ENCODE measurements at regions not wholly inside any gene's neighbourhood (a gene's known extent, or its start where the extent isn't known, plus 50 kb on each side); places are given as distances from the start of the nearest gene placed in this dataset.

DNA sequence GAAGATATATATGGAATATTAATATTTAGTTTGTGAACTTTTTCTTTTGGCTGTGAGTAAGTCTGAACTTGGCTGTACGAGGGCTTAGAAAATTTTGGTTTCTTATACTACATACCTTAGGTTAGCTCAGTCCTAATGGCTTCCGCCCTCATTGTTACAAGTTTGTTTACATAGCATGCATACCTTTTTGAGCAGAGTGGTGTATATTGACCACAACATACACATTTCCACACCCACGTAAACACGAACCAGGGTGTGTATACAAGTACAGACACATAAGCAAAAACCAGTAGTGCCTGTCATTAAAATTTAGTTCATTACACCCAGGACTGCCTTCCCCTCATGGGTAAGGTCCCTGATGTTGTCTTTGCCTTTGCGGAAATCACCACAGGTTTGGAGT, 230.2 kb upstream of the RGS6 start:
- TF ChIP-seq CTCF (IDR thresholded peaks at IDR 0.05) (no peak), POLR2A (IDR thresholded peaks at IDR 0.05) (no peak)

Measured in prostate gland (tissue), 2 donors.